HG03108 (cell line): ENCODE measurements at regions not wholly inside any gene's neighbourhood (a gene's known extent, or its start where the extent isn't known, plus 50 kb on each side); places are given as distances from the start of the nearest gene placed in this dataset.

Source experiments
- ATAC-seq: cut with Tn5 transposase; IDR thresholded peaks from one replicate; pipeline ENCODE4 v1.9.1; 2021; ENCODE audit warnings: moderate library complexity; ENCODE audit not compliant: unreplicated experiment

GRCh38 chr13:76380446-76381065 lies 505.6 kb downstream of the KCTD12 start:
- no peak for ATAC-seq

GRCh38 chr13:76379341-76380105 lies 506.7 kb downstream of the KCTD12 start:
- no peak for ATAC-seq

- no peak for ATAC-seq
These were observed 507.4 kb downstream of the KCTD12 start for GRCh38 chr13:76378767-76379166.

- no peak for ATAC-seq
These were observed 522.4 kb downstream of the KCTD12 start for GRCh38 chr13:76363682-76364289.

- no peak for ATAC-seq
These were observed 524.3 kb downstream of the KCTD12 start for GRCh38 chr13:76361868-76362267.

DNA sequence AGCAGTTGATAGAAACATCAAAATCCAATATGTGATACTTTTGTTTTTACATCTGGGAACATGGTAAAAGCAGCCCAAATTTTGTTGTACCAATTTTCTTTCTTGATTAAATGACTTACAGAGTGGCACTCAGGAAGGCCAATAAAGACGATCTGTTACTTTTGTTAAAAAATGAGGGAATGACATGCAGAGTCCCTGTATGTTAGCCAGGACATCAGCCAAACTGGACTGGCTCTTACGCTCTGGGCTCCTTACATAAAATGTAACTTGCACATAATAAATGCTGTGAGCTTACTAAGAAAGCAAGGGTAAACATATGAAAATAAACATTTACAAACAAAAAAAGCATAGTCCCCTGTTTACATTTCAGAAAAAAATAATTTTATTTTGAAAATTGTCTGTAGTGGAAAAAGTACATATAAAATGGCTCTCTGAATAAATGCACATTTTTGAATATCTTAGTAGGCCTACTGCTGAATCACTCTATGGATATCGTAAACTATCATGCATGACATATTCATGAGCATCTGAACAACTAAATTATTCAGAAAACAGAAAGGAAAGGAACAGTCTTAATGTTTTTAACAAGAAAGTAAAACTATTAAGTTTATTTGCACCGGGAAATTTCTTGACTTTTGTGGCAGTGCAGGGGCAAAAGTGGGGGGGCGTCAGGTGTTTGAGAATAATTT lies 534.5 kb downstream of the KCTD12 start:
- ATAC-seq, result no peak

DNA sequence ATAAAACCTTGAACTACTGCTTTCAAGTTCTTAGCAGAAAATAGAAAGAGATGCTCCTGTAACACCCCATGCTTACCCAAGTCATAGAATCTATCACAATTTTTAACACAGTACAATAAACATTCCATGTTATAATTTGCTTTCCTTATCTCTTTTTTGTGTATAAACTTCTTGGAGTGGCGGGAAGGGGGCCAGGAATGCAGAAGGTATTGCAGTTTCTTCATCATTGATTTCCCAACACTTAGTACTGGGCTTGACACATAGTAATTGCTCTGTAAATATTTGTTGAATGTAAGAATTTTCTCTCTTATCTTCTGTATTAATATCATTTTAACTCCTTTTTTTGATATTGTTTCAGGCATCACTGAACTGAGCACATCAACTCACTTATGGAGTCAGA lies 535.8 kb downstream of the KCTD12 start:
- no peak for ATAC-seq

DNA sequence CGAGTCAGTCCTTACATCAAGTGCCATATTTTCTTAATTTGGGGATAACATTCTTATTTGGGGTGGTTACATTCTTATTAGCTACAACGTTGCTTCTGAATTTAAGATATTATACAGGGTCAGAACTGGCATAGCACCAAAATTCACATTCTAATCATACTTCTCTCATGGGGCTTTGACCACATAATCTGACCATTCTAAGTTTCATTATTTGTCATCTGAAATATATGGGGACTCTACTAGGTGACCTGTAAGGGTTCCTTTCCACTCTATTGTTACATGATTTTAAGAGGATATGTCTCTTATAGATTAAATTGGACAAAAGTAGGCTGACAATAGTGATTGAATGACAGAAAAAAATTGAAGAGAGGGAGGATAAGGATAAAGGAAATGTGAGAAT lies 536.5 kb downstream of the KCTD12 start:
- no peak for ATAC-seq

DNA sequence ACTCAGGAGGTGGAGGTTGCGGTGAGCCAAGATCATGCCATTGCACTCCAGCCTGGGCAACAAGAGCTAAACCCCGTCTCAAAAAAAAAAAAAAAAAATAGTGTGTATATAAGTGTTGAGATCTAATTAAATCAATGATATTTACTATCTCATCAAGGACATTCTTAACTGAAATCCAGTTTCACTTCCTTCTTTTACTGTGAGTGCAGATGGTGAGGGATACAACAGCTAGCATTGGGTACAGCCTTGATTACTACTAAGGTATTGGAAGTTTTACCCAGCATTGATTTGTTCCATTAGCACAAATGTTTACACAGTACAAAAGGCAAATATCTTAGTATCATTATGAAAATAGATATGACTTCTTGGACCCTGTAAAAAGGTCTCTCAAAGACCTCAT lies 546.6 kb downstream of the KCTD12 start:
- no peak for ATAC-seq

- ATAC-seq, result no peak
These were observed 548.2 kb downstream of the KCTD12 start for GRCh38 chr13:76338003-76338402.

DNA sequence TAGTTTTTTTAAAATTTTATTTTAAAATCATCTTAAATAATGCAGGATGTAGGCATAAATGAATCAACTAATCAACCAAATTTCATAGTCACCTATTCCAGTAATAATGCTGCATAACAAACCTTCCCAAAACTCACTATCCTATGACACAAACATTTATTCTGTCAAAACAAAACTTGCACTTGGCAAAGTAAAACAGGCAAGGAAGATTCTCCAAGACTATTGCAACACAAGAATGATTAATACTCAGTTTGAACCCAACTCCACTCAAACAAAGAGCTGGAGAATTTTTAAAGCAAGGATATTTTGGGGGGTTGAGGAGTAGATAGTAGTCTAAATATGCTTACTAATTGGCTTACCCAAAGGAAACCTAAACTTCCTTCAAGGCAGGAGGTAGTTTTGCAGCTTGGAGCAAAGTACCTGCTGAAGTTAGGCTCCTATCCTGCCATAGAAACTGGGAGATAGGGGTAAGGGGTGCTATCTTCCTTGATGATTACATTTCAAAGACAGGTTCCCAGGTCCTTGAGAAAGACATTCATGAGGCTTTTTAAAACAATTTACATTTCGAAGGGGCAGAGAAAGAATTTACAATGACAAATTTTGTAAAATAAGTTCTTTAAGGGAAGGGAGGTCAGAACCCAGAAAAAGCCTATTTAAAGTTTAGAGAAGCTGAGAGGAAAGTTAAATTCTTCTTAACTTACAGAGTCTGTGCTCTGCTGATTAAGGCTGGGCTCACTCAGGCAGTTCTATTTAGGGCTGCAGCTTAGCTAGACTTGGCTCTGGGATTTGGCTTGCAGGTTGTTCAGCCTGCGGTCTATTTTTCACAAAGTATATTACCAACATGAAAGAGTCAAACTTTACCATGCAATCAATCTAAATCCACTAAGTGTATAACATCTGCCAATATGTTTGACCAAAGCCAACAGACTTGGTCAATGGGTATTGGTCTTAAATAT lies 549.0 kb downstream of the KCTD12 start:
- ATAC-seq, result no peak

DNA sequence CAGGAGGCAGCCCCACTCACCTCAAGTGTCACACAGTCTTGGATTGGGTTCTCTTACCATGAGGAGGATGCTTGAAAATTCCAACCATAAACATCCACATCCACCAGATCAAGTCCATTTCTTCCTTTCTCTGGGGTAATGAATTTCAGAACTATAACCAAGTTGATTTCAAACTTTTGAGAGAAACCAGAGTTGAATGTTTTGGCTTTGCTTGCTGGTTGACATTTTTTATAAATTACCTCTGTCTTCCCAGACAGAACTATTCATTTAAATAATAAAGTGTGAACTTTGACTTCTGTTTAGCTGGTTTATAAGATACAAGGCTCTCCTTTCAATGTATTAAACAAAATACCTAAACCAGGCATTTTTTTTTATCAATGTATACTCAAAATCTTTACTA lies 550.7 kb downstream of the KCTD12 start:
- no peak for ATAC-seq

GRCh38 chr13:76331943-76332712 lies 554.1 kb downstream of the KCTD12 start:
- no peak for ATAC-seq

DNA sequence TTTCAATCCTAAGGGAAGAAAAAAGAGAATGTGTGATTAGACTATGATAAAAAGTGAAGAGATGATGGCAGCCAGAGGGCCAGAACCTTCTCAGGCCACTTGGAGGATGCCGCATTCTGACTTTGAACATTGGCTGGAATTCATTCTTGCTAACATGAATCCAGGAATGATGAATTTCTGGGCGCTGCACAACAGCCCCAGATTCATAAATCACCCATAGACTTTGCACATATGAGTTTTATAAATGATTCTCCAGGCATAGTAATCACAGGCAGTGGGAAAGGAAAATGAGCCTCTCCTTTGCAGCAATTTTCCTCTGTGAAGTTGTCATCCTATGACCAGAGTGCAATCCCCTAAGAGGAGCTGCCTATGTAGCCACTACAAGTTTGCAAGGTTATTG lies 555.4 kb downstream of the KCTD12 start:
- no peak for ATAC-seq

GRCh38 chr13:76329866-76330580 lies 556.2 kb downstream of the KCTD12 start:
- no peak for ATAC-seq

- no peak for ATAC-seq
These were observed 557.2 kb downstream of the KCTD12 start for GRCh38 chr13:76329004-76329403.

GRCh38 chr13:76326343-76326742 lies 559.9 kb downstream of the KCTD12 start:
- no peak for ATAC-seq

- no peak for ATAC-seq
These were observed 566.3 kb downstream of the KCTD12 start for GRCh38 chr13:76319921-76320320.

DNA sequence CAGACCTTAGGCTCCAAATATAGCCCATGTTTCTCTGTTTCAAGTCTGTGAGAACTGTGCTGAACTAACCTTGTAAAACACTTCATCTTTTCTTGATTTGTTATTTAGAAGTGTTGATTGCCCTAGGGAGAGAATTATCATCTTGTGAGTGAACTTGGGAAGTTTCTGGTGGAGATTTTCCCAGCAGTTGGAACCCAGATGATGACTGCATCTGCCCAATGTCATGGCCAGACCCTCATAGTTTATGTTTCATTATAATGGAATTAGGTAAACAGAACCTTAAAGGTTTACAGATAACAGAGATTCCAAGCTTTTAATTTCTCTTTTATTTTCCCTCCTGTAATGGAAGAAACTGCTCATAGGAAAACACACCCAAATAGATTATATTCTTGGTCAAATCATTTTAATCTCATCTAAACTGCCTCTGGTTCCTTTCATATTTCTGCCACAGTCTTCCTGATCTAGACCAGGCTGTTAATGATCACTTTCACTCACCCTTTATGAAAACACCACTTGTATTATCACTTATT lies 569.1 kb downstream of the KCTD12 start:
- ATAC-seq, result no peak
